ENCODE measurements at regions not wholly inside any gene's neighbourhood (a gene's known extent, or its start where the extent isn't known, plus 50 kb on each side); places are given as distances from the start of the nearest gene placed in this dataset.

- TF ChIP-seq CTCF (IDR thresholded peaks at IDR 0.05; ENCODE audit: extremely low read depth in 1 of 2, insufficient read depth in 1 of 2, low read depth in 1 of 2, low read length in 2 of 2): peak in 1 of 2 donors; percentile 19
- TF ChIP-seq MAX (IDR thresholded peaks at IDR 0.05; ENCODE audit: insufficient read depth, insufficient read length): no peak
- TF ChIP-seq JUN (IDR thresholded peaks at IDR 0.05; ENCODE audit: borderline replicate concordance, insufficient read depth, insufficient read length, low read depth): no peak
- CTCF ChIA-PET: interaction anchor here (1.2 to 1.9 kb wide), 2 partner anchors 10 to 550 kb away, joined by 4 read pairs; no protein-coding TSS in a partner anchor
- Histone ChIP-seq H3K9me1 (replicated peaks; ENCODE audit: control insufficient read depth, extremely low read depth, insufficient read depth, low read length) (no peaks in the 10 kb centered on the region), H3K27me3 (ENCODE audit: control insufficient read depth in 2 of 2, insufficient read depth in 2 of 2, low read length in 2 of 2) (no peaks in the 10 kb centered on the region), H4K20me1 (replicated peaks; ENCODE audit: control insufficient read depth, extremely low read depth, insufficient read depth, low read length) (no peaks in the 10 kb centered on the region), H3K4me2 (ENCODE audit: insufficient read depth, low read length) (no peak overlapping the region), H3K9ac (replicated peaks; ENCODE audit: extremely low read depth, insufficient read depth, low read length) (no peak overlapping the region), H3K4me1 (ENCODE audit: control insufficient read depth, extremely low read depth, insufficient read depth, low read length) (no peaks in the 10 kb centered on the region), H3K9me3 (replicated peaks; ENCODE audit: control insufficient read depth, insufficient read depth, low read length) (no peaks in the 10 kb centered on the region), H3K79me2 (ENCODE audit: control insufficient read depth, insufficient read depth, low read length) (no peaks in the 10 kb centered on the region), H3K36me3 (ENCODE audit: control insufficient read depth in 2 of 2, extremely low read depth in 1 of 2, insufficient read depth in 2 of 2, low read length in 2 of 2) (no peaks in the 10 kb centered on the region), H2AFZ (ENCODE audit: low read depth, low read length) (no peak overlapping the region), H3K27ac (ENCODE audit: insufficient read depth, low read depth, low read length) (no peak overlapping the region), H3K4me3 (replicated peaks in 1 of 3; ENCODE audit: insufficient read depth in 1 of 3, low read depth in 1 of 3, low read length in 3 of 3) (no peak overlapping the region)
- POLR2A ChIA-PET: no interaction called here
- DNase-seq (ENCODE audit: low read depth, low spot score) (no peak), FAIRE-seq (no peak)
- dilution Hi-C loops (cut with MboI; ENCODE audit: extremely low pct_ligation_motif_present, low sequenced_read_pairs) (no loop called here), intact Hi-C loops (cut with micrococcal nuclease) (no loop called here)
- BruUV-seq (replicated peaks): no TSS peak
These were observed 102.2 kb downstream of the BARHL2 start for GRCh38 chr1:90614872-90615271.

- Histone ChIP-seq H3K27me3 (ENCODE audit: control insufficient read depth in 2 of 2, insufficient read depth in 2 of 2, low read length in 2 of 2) (no peaks in the 10 kb centered on the region), H3K9me3 (replicated peaks; ENCODE audit: control insufficient read depth, insufficient read depth, low read length) (no peaks in the 10 kb centered on the region), H3K4me1 (ENCODE audit: control insufficient read depth, extremely low read depth, insufficient read depth, low read length) (no peaks in the 10 kb centered on the region), H3K36me3 (ENCODE audit: control insufficient read depth in 2 of 2, extremely low read depth in 1 of 2, insufficient read depth in 2 of 2, low read length in 2 of 2) (no peaks in the 10 kb centered on the region), H3K79me2 (ENCODE audit: control insufficient read depth, insufficient read depth, low read length) (no peaks in the 10 kb centered on the region), H2AFZ (ENCODE audit: low read depth, low read length) (no peak overlapping the region), H3K9ac (replicated peaks; ENCODE audit: extremely low read depth, insufficient read depth, low read length) (no peak overlapping the region), H3K4me2 (ENCODE audit: insufficient read depth, low read length) (no peak overlapping the region), H3K4me3 (replicated peaks in 1 of 3; ENCODE audit: insufficient read depth in 1 of 3, low read depth in 1 of 3, low read length in 3 of 3) (no peak overlapping the region), H3K9me1 (replicated peaks; ENCODE audit: control insufficient read depth, extremely low read depth, insufficient read depth, low read length) (no peaks in the 10 kb centered on the region), H3K27ac (ENCODE audit: insufficient read depth, low read depth, low read length) (no peak overlapping the region), H4K20me1 (replicated peaks; ENCODE audit: control insufficient read depth, extremely low read depth, insufficient read depth, low read length) (no peaks in the 10 kb centered on the region)
- intact Hi-C loops (cut with micrococcal nuclease) (no loop called here), dilution Hi-C loops (cut with MboI; ENCODE audit: extremely low pct_ligation_motif_present, low sequenced_read_pairs) (no loop called here)
- FAIRE-seq (no peak), DNase-seq (ENCODE audit: low read depth, low spot score) (no peak)
- TF ChIP-seq POLR2A (IDR thresholded peaks at IDR 0.05; ENCODE audit: low read depth, low read length) (no peak), JUN (IDR thresholded peaks at IDR 0.05; ENCODE audit: borderline replicate concordance, insufficient read depth, insufficient read length, low read depth) (no peak), GATA2 (IDR thresholded peaks at IDR 0.05; ENCODE audit: insufficient read depth, insufficient read length, low read depth, low read length) (no peak), FOS (IDR thresholded peaks at IDR 0.05; ENCODE audit: borderline replicate concordance, insufficient read depth, low read length) (no peak), POLR2AphosphoS5 (IDR thresholded peaks at IDR 0.05; ENCODE audit: insufficient read depth, low read depth, low read length) (no peak), EZH2 (IDR thresholded peaks at IDR 0.05; ENCODE audit: borderline replicate concordance, low read depth, low read length, severe bottlenecking) (no peak), MAX (IDR thresholded peaks at IDR 0.05; ENCODE audit: insufficient read depth, insufficient read length) (no peak), CTCF (IDR thresholded peaks at IDR 0.05; ENCODE audit: extremely low read depth in 1 of 2, insufficient read depth in 1 of 2, low read depth in 1 of 2, low read length in 2 of 2) (no peak), MYC (IDR thresholded peaks at IDR 0.05; ENCODE audit: low read depth, low read length) (no peak)
- BruUV-seq (replicated peaks): no TSS peak
- CTCF ChIA-PET: interaction anchor here (1.0 kb wide), 1 partner anchor 9 kb away, joined by 3 read pairs; no protein-coding TSS in a partner anchor
- POLR2A ChIA-PET: no interaction called here
These were observed 103.7 kb downstream of the BARHL2 start for GRCh38 chr1:90613371-90613770.

Data from endothelial cell of umbilical vein (primary cell).